GM18505 (cell line): ENCODE measurements at regions not wholly inside any gene's neighbourhood (a gene's known extent, or its start where the extent isn't known, plus 50 kb on each side); places are given as distances from the start of the nearest gene placed in this dataset.
"Not testable (repeated sequence)": the region's sequence is repeated elsewhere in the genome, so short reads cannot be mapped to it uniquely, and the experiment has no call there.

Experiments used
- ATAC-seq: cut with Tn5 transposase; IDR thresholded peaks from one replicate; pipeline ENCODE4 v1.9.1; 2021; ENCODE audit not compliant: unreplicated experiment
- POLR2A ChIP-seq: IDR thresholded peaks from 4 replicates; pipeline ENCODE4 v1.6.1; 2011; ENCODE audit warnings: borderline replicate concordance; ENCODE audit not compliant: insufficient read depth, insufficient read length; ENCODE audit errors: extremely low read depth

- ATAC-seq: no peak
- TF ChIP-seq POLR2A: no peak
Measured at GRCh38 chr7:41404375-41405074, 298.4 kb downstream of the INHBA start.

GRCh38 chr7:41403291-41403690 lies 299.6 kb downstream of the INHBA start:
- no peak for ATAC-seq
- TF ChIP-seq POLR2A: no peak

GRCh38 chr7:41401833-41402232 lies 301.1 kb downstream of the INHBA start:
- TF ChIP-seq POLR2A: no peak
- no peak for ATAC-seq

- TF ChIP-seq POLR2A: no peak
- ATAC-seq: no peak
Measured at GRCh38 chr7:41399171-41399570, 303.7 kb downstream of the INHBA start.

- no peak for ATAC-seq
- TF ChIP-seq POLR2A: no peak
Measured at GRCh38 chr7:41391818-41392217, 311.1 kb downstream of the INHBA start.

- not testable (repeated sequence) for ATAC-seq
Measured at GRCh38 chr7:41388933-41389332, 314.0 kb downstream of the INHBA start.

- ATAC-seq: no peak
- no peak for TF ChIP-seq POLR2A
Measured at GRCh38 chr7:41385996-41386395, 316.9 kb downstream of the INHBA start.

- no peak for TF ChIP-seq POLR2A
- ATAC-seq: no peak
Measured at GRCh38 chr7:41384418-41384817, 318.5 kb downstream of the INHBA start.

- TF ChIP-seq POLR2A: no peak
- ATAC-seq: no peak
Measured at GRCh38 chr7:41383596-41383995, 319.3 kb downstream of the INHBA start.

- no peak for TF ChIP-seq POLR2A
- no peak for ATAC-seq
Measured at GRCh38 chr7:41378156-41378555, 324.7 kb downstream of the INHBA start.

GRCh38 chr7:41375582-41375981 lies 327.3 kb downstream of the INHBA start:
- no peak for ATAC-seq
- no peak for TF ChIP-seq POLR2A

- ATAC-seq: no peak
- TF ChIP-seq POLR2A: no peak
Measured at GRCh38 chr7:41374150-41374848, 328.6 kb downstream of the INHBA start.

- no peak for ATAC-seq
Measured at GRCh38 chr7:41367967-41368882, 334.7 kb downstream of the INHBA start.

More at GRCh38 chr7:41367967-41368882, 334.7 kb downstream of the INHBA start:
- no peak for TF ChIP-seq POLR2A
